ENCODE measurements at regions not wholly inside any gene's neighbourhood (a gene's known extent, or its start where the extent isn't known, plus 50 kb on each side); places are given as distances from the start of the nearest gene placed in this dataset.

- ChIA-PET POLR2A (no interaction called here), CTCF (no interaction called here)
- intact Hi-C loops (cut with micrococcal nuclease), result no loop called here
- H3K36me3 Mint-ChIP-seq, result peaks cover 0 to 4% (median 0%) of the 10 kb centered on the region in 5 donors
- peaks cover 0 to 7% (median 0%) of the 10 kb centered on the region in 3 experiments for H3K9me3 ChIP-seq (ENCODE audit: control insufficient read depth in 2 of 3, low read length in 3 of 3)
- ATAC-seq, result no peak
- no peak overlapping the region for H3K27ac Mint-ChIP-seq
- peaks cover 0 to 12% (median 7%) of the 10 kb centered on the region in 11 donors for H3K9me3 Mint-ChIP-seq
- H3K4me1 Mint-ChIP-seq, result no peaks in the 10 kb centered on the region
- no peak for DNase-seq
- no peaks in the 10 kb centered on the region for H3K4me1 ChIP-seq (ENCODE audit: control insufficient read depth in 2 of 2, insufficient read depth in 2 of 2, low read length in 2 of 2)
- no peaks in the 10 kb centered on the region for H3K27me3 ChIP-seq (ENCODE audit: control insufficient read depth in 2 of 2, insufficient read depth in 2 of 2, low read length in 2 of 2)
- H3K27ac ChIP-seq (ENCODE audit: low read depth, low read length), result no peak overlapping the region
- H3K4me3 Mint-ChIP-seq, result no peak overlapping the region
- H3K36me3 ChIP-seq (ENCODE audit: control insufficient read depth in 2 of 3, insufficient read depth in 3 of 3, low read length in 3 of 3), result no peaks in the 10 kb centered on the region
- H3K4me3 ChIP-seq (ENCODE audit: low read length), result no peak overlapping the region
- H3K27me3 Mint-ChIP-seq, result peaks cover 0 to 16% (median 6%) of the 10 kb centered on the region in 5 donors
These were observed 621.4 kb downstream of the NYAP2 start for GRCh38 chr2:226020956-226021355.

- DNase-seq (no peak), ATAC-seq (no peak)
- intact Hi-C loops (cut with micrococcal nuclease), result no loop called here
- Histone ChIP-seq H3K9me3 (ENCODE audit: control insufficient read depth in 2 of 3, low read length in 3 of 3) (peaks cover 0 to 7% (median 0%) of the 10 kb centered on the region in 3 experiments), H3K36me3 (ENCODE audit: control insufficient read depth in 2 of 3, insufficient read depth in 3 of 3, low read length in 3 of 3) (no peaks in the 10 kb centered on the region), H3K4me3 (ENCODE audit: low read length) (no peak overlapping the region), H3K27ac (ENCODE audit: low read depth, low read length) (no peak overlapping the region), H3K4me1 (ENCODE audit: control insufficient read depth in 2 of 2, insufficient read depth in 2 of 2, low read length in 2 of 2) (no peaks in the 10 kb centered on the region), H3K27me3 (ENCODE audit: control insufficient read depth in 2 of 2, insufficient read depth in 2 of 2, low read length in 2 of 2) (no peaks in the 10 kb centered on the region)
- CTCF ChIA-PET, result no interaction called here
- no peak overlapping the region for H3K4me3 Mint-ChIP-seq
- peaks cover 0 to 4% (median 0%) of the 10 kb centered on the region in 5 donors for H3K36me3 Mint-ChIP-seq
- H3K9me3 Mint-ChIP-seq, result peaks cover 0 to 12% (median 7%) of the 10 kb centered on the region in 11 donors
- H3K27ac Mint-ChIP-seq, result no peak overlapping the region
- peaks cover 0 to 15% (median 6%) of the 10 kb centered on the region in 5 donors for H3K27me3 Mint-ChIP-seq
- POLR2A ChIA-PET, result no interaction called here
- no peaks in the 10 kb centered on the region for H3K4me1 Mint-ChIP-seq
These were observed 620.7 kb downstream of the NYAP2 start for GRCh38 chr2:226020176-226020575.

- intact Hi-C loops (cut with micrococcal nuclease), result no loop called here
- Histone ChIP-seq H3K36me3 (ENCODE audit: control insufficient read depth in 2 of 3, insufficient read depth in 3 of 3, low read length in 3 of 3) (no peaks in the 10 kb centered on the region), H3K4me3 (ENCODE audit: low read length) (no peak overlapping the region), H3K27ac (ENCODE audit: low read depth, low read length) (no peak overlapping the region), H3K27me3 (ENCODE audit: control insufficient read depth in 2 of 2, insufficient read depth in 2 of 2, low read length in 2 of 2) (no peaks in the 10 kb centered on the region), H3K4me1 (ENCODE audit: control insufficient read depth in 2 of 2, insufficient read depth in 2 of 2, low read length in 2 of 2) (no peaks in the 10 kb centered on the region), H3K9me3 (ENCODE audit: control insufficient read depth in 2 of 3, low read length in 3 of 3) (peaks cover 0 to 7% (median 0%) of the 10 kb centered on the region in 3 experiments)
- DNase-seq (no peak), ATAC-seq (no peak)
- ChIA-PET POLR2A (no interaction called here), CTCF (no interaction called here)
- Mint-ChIP-seq H3K27ac (no peak overlapping the region), H3K9me3 (peaks cover 0 to 12% (median 7%) of the 10 kb centered on the region in 11 donors), H3K4me3 (no peak overlapping the region), H3K36me3 (peaks cover 0 to 4% (median 0%) of the 10 kb centered on the region in 5 donors), H3K27me3 (peaks cover 0 to 8% (median 6%) of the 10 kb centered on the region in 5 donors), H3K4me1 (no peaks in the 10 kb centered on the region)
These were observed 619.1 kb downstream of the NYAP2 start for GRCh38 chr2:226018641-226019040.

- Mint-ChIP-seq H3K9me3 (peaks cover 0 to 12% (median 7%) of the 10 kb centered on the region in 11 donors), H3K36me3 (peaks cover 0 to 4% (median 0%) of the 10 kb centered on the region in 5 donors), H3K4me3 (no peak overlapping the region), H3K27me3 (peaks cover 0 to 12% (median 6%) of the 10 kb centered on the region in 5 donors), H3K4me1 (no peaks in the 10 kb centered on the region), H3K27ac (no peak overlapping the region)
- no peak for ATAC-seq
- DNase-seq, result no peak
- Histone ChIP-seq H3K27me3 (ENCODE audit: control insufficient read depth in 2 of 2, insufficient read depth in 2 of 2, low read length in 2 of 2) (no peaks in the 10 kb centered on the region), H3K4me3 (ENCODE audit: low read length) (no peak overlapping the region), H3K9me3 (ENCODE audit: control insufficient read depth in 2 of 3, low read length in 3 of 3) (peaks cover 0 to 7% (median 0%) of the 10 kb centered on the region in 3 experiments), H3K27ac (ENCODE audit: low read depth, low read length) (no peak overlapping the region), H3K36me3 (ENCODE audit: control insufficient read depth in 2 of 3, insufficient read depth in 3 of 3, low read length in 3 of 3) (no peaks in the 10 kb centered on the region), H3K4me1 (ENCODE audit: control insufficient read depth in 2 of 2, insufficient read depth in 2 of 2, low read length in 2 of 2) (no peaks in the 10 kb centered on the region)
- intact Hi-C loops (cut with micrococcal nuclease), result no loop called here
- POLR2A ChIA-PET, result no interaction called here
- CTCF ChIA-PET, result no interaction called here
These were observed 618.0 kb downstream of the NYAP2 start for GRCh38 chr2:226017537-226017936.

GRCh38 chr2:226017107-226017506 is 617.6 kb downstream of the NYAP2 start:
- Mint-ChIP-seq H3K36me3 (peaks cover 0 to 4% (median 0%) of the 10 kb centered on the region in 5 donors), H3K27ac (no peak overlapping the region), H3K27me3 (peaks cover 0 to 16% (median 8%) of the 10 kb centered on the region in 5 donors), H3K9me3 (peaks cover 0 to 12% (median 7%) of the 10 kb centered on the region in 11 donors), H3K4me1 (no peaks in the 10 kb centered on the region), H3K4me3 (no peak overlapping the region)
- peaks cover 0 to 7% (median 0%) of the 10 kb centered on the region in 3 experiments for H3K9me3 ChIP-seq (ENCODE audit: control insufficient read depth in 2 of 3, low read length in 3 of 3)
- ChIA-PET POLR2A (no interaction called here), CTCF (no interaction called here)
- ATAC-seq (no peak), DNase-seq (no peak)
- H3K27ac ChIP-seq (ENCODE audit: low read depth, low read length), result no peak overlapping the region
- H3K27me3 ChIP-seq (ENCODE audit: control insufficient read depth in 2 of 2, insufficient read depth in 2 of 2, low read length in 2 of 2), result no peaks in the 10 kb centered on the region
- intact Hi-C loops (cut with micrococcal nuclease), result no loop called here
- H3K36me3 ChIP-seq (ENCODE audit: control insufficient read depth in 2 of 3, insufficient read depth in 3 of 3, low read length in 3 of 3), result no peaks in the 10 kb centered on the region
- H3K4me1 ChIP-seq (ENCODE audit: control insufficient read depth in 2 of 2, insufficient read depth in 2 of 2, low read length in 2 of 2), result no peaks in the 10 kb centered on the region
- H3K4me3 ChIP-seq (ENCODE audit: low read length), result no peak overlapping the region

GRCh38 chr2:226011716-226012450 is 612.4 kb downstream of the NYAP2 start:
- Histone ChIP-seq H3K9me3 (ENCODE audit: control insufficient read depth in 2 of 3, low read length in 3 of 3) (no peaks in the 10 kb centered on the region), H3K4me3 (ENCODE audit: low read length) (no peak overlapping the region), H3K4me1 (ENCODE audit: control insufficient read depth in 2 of 2, insufficient read depth in 2 of 2, low read length in 2 of 2) (no peaks in the 10 kb centered on the region), H3K27ac (ENCODE audit: low read depth, low read length) (no peak overlapping the region), H3K36me3 (ENCODE audit: control insufficient read depth in 2 of 3, insufficient read depth in 3 of 3, low read length in 3 of 3) (no peaks in the 10 kb centered on the region), H3K27me3 (ENCODE audit: control insufficient read depth in 2 of 2, insufficient read depth in 2 of 2, low read length in 2 of 2) (no peaks in the 10 kb centered on the region)
- no peak overlapping the region for H3K27ac Mint-ChIP-seq
- ChIA-PET POLR2A (no interaction called here), CTCF (no interaction called here)
- no peaks in the 10 kb centered on the region for H3K4me1 Mint-ChIP-seq
- ATAC-seq (no peak), DNase-seq (no peak)
- no peak overlapping the region for H3K4me3 Mint-ChIP-seq
- H3K36me3 Mint-ChIP-seq, result no peaks in the 10 kb centered on the region
- peaks cover 0 to 3% (median 0%) of the 10 kb centered on the region in 11 donors for H3K9me3 Mint-ChIP-seq
- peaks cover 0 to 25% (median 16%) of the 10 kb centered on the region in 5 donors for H3K27me3 Mint-ChIP-seq
- intact Hi-C loops (cut with micrococcal nuclease), result no loop called here

- H3K4me1 ChIP-seq (ENCODE audit: control insufficient read depth in 2 of 2, insufficient read depth in 2 of 2, low read length in 2 of 2), result no peaks in the 10 kb centered on the region
- no peak overlapping the region for H3K27ac ChIP-seq (ENCODE audit: low read depth, low read length)
- Mint-ChIP-seq H3K27ac (no peak overlapping the region), H3K36me3 (no peaks in the 10 kb centered on the region), H3K27me3 (peaks cover 0 to 5% (median 4%) of the 10 kb centered on the region in 5 donors), H3K9me3 (peaks cover 0 to 2% (median 0%) of the 10 kb centered on the region in 11 donors), H3K4me1 (no peaks in the 10 kb centered on the region), H3K4me3 (no peak overlapping the region)
- ATAC-seq (peak; percentile 75), DNase-seq (no peak)
- H3K9me3 ChIP-seq (ENCODE audit: control insufficient read depth in 2 of 3, low read length in 3 of 3), result no peaks in the 10 kb centered on the region
- ChIA-PET CTCF (no interaction called here), POLR2A (no interaction called here)
- H3K4me3 ChIP-seq (ENCODE audit: low read length), result no peak overlapping the region
- intact Hi-C loops (cut with micrococcal nuclease), result no loop called here
- no peaks in the 10 kb centered on the region for H3K27me3 ChIP-seq (ENCODE audit: control insufficient read depth in 2 of 2, insufficient read depth in 2 of 2, low read length in 2 of 2)
- no peaks in the 10 kb centered on the region for H3K36me3 ChIP-seq (ENCODE audit: control insufficient read depth in 2 of 3, insufficient read depth in 3 of 3, low read length in 3 of 3)
These were observed 602.9 kb downstream of the NYAP2 start for GRCh38 chr2:226002438-226002837.

Data from naive thymus-derived CD4-positive, alpha-beta T cell (primary cell).